ENCODE measurements at regions not wholly inside any gene's neighbourhood (a gene's known extent, or its start where the extent isn't known, plus 50 kb on each side); places are given as distances from the start of the nearest gene placed in this dataset.

- TF ChIP-seq EZH2 (IDR thresholded peaks at IDR 0.05) (no peak), POLR2AphosphoS5 (IDR thresholded peaks at IDR 0.05; ENCODE audit: borderline replicate concordance, low read depth, low read length) (no peak)
These were observed 805.7 kb upstream of the GBE1 start for GRCh38 chr3:82567029-82567600.

Data from SK-N-MC (cell line).